AG10803 (cell line): ENCODE measurements at regions not wholly inside any gene's neighbourhood (a gene's known extent, or its start where the extent isn't known, plus 50 kb on each side); places are given as distances from the start of the nearest gene placed in this dataset.

Source experiments
- DNase-seq: peaks from one replicate; pipeline ENCODE4 v3.0.0; 2010; ENCODE audit warnings: low read depth
- H3K4me3 ChIP-seq: 2 replicates; pipeline ENCODE4 v1.5.1; 2011; ENCODE audit warnings: mild to moderate bottlenecking, low read length, control low read depth
- CTCF ChIP-seq: conservative IDR thresholded peaks from 2 replicates; pipeline ENCODE4 v1.5.1; 2011; ENCODE audit warnings: mild to moderate bottlenecking, low read length, control low read depth, inconsistent platforms

- no peak for TF ChIP-seq CTCF
- no peak for DNase-seq
- no peak overlapping the region for H3K4me3 ChIP-seq
These were observed 59.9 kb upstream of the SMOC2 start for GRCh38 chr6:168380956-168381605.

- H3K4me3 ChIP-seq, result no peak overlapping the region
- DNase-seq, result no peak
- no peak for TF ChIP-seq CTCF
These were observed 59.1 kb upstream of the SMOC2 start for GRCh38 chr6:168381726-168382458.

GRCh38 chr6:168383062-168383854, 57.7 kb upstream of the SMOC2 start:
- no peak overlapping the region for H3K4me3 ChIP-seq
- no peak for TF ChIP-seq CTCF

GRCh38 chr6:168384045-168385036, 56.6 kb upstream of the SMOC2 start:
- no peak for TF ChIP-seq CTCF
- 0 out of 2 replicates have a peak overlapping the region, but pooled peaks have one; percentile 12 for H3K4me3 ChIP-seq
- peak; percentile 72 for DNase-seq

More at GRCh38 chr6:168383062-168383854, 57.7 kb upstream of the SMOC2 start:
- no peak for DNase-seq

- TF ChIP-seq CTCF, result no peak
- H3K4me3 ChIP-seq, result no peak overlapping the region
- no peak for DNase-seq
These were observed 55.8 kb upstream of the SMOC2 start for GRCh38 chr6:168385037-168385759.
